IMR-90 (cell line): ENCODE measurements at regions not wholly inside any gene's neighbourhood (a gene's known extent, or its start where the extent isn't known, plus 50 kb on each side); places are given as distances from the start of the nearest gene placed in this dataset.

Experiments
- CHD1 ChIP-seq: IDR thresholded peaks from 2 replicates; pipeline ENCODE4 v1.6.1; 2012; ENCODE audit warnings: low read depth, low read length, improper control_type of control experiment
- CTCF ChIP-seq: conservative IDR thresholded peaks from 2 replicates; pipeline ENCODE4 v1.5.1; 2012; ENCODE audit warnings: mild to moderate bottlenecking, low read depth, low read length, improper control_type of control experiment
- ELK1 ChIP-seq: fragments of 150-350 bp; IDR thresholded peaks from 2 replicates; pipeline ENCODE4 v1.6.1; 2016; ENCODE audit warnings: low read depth, mild to moderate bottlenecking, low read length, moderate library complexity, borderline replicate concordance
- NFE2L2 ChIP-seq: fragments of 150-350 bp; IDR thresholded peaks from 2 replicates; pipeline ENCODE4 v1.6.1; 2016; ENCODE audit warnings: low read depth, mild to moderate bottlenecking, low read length
- POLR2A ChIP-seq: IDR thresholded peaks from 2 replicates; pipeline ENCODE4 v1.6.1; 2012; ENCODE audit warnings: mild to moderate bottlenecking, low read depth, low read length
- RAD21 ChIP-seq: IDR thresholded peaks from 2 replicates; pipeline ENCODE4 v1.6.1; 2012; ENCODE audit warnings: low read length, improper control_type of control experiment
- RFX5 ChIP-seq: IDR thresholded peaks from 2 replicates; pipeline ENCODE4 v1.8.0; 2012; ENCODE audit warnings: low read depth, mild to moderate bottlenecking, low read length, moderate library complexity

- TF ChIP-seq CTCF (0 out of 2 replicates have a peak, but pooled peaks have one; percentile 18), RFX5 (peak; percentile 78), POLR2A (peak; percentile 62; the same call in 1 of the 2 replicates), CHD1 (peak; percentile 90; the same call in 1 of the 2 replicates), NFE2L2 (no peak), RAD21 (0 out of 2 replicates have a peak, but pooled peaks have one; percentile 5), ELK1 (no peak)
These were observed 67.4 kb upstream of the PIM1 start for GRCh38 chr6:37102299-37103168.
